ENCODE measurements at regions not wholly inside any gene's neighbourhood (a gene's known extent, or its start where the extent isn't known, plus 50 kb on each side); places are given as distances from the start of the nearest gene placed in this dataset.

DNA sequence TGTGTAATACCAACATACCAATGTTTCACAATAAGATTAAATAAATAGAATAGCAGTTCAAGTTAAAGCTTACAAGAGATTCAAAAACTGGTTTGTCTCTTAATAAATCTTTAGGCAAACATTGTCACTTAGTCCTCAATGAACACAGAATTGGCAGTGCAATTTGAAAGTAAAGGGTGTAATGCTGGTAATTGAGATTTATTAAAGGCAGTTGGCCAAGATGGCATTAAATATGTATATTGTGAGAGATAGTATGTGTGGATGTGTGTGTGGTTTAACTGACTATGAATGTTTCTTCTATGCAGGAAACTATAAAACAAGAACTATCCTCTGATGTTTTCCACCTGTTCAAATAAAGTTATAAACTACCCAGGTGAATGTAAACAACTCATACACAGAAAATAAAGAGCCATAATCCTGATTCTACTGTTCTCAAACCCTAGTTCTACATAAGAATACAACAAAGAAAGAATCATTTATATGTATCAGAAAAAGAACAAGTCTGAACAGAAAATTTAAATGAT is 267.9 kb upstream of the PTCHD4 start:
- TF ChIP-seq POLR2A (IDR thresholded peaks at IDR 0.05): no peak
- no peak for TF ChIP-seq CTCF (IDR thresholded peaks at IDR 0.05)

Data from testis (tissue), 2 donors.